ENCODE measurements at regions not wholly inside any gene's neighbourhood (a gene's known extent, or its start where the extent isn't known, plus 50 kb on each side); places are given as distances from the start of the nearest gene placed in this dataset.

- POLR2A ChIA-PET: no interaction called here
- no TSS peak for BruUV-seq (replicated peaks)
- Histone ChIP-seq H3K27me3 (ENCODE audit: control insufficient read depth in 2 of 2, insufficient read depth in 2 of 2, low read length in 2 of 2) (no peaks in the 10 kb centered on the region), H2AFZ (ENCODE audit: low read depth, low read length) (no peak overlapping the region), H3K9me1 (ENCODE audit: control insufficient read depth, insufficient read depth, low read length) (no peaks in the 10 kb centered on the region), H3K36me3 (ENCODE audit: control insufficient read depth, insufficient read depth, low read length) (no peaks in the 10 kb centered on the region), H3K4me1 (replicated peaks in 1 of 2; ENCODE audit: control insufficient read depth in 2 of 2, insufficient read depth in 2 of 2, low read length in 2 of 2) (no peaks in the 10 kb centered on the region), H4K20me1 (replicated peaks; ENCODE audit: control insufficient read depth, insufficient read depth, low read length) (no peaks in the 10 kb centered on the region), H3K9me3 (replicated peaks; ENCODE audit: control insufficient read depth, insufficient read depth, low read depth, low read length) (no peaks in the 10 kb centered on the region), H3K4me2 (ENCODE audit: insufficient read depth, low read length) (no peak overlapping the region), H3K4me3 (no peak overlapping the region), H3K79me2 (ENCODE audit: control insufficient read depth, insufficient read depth, low read length) (no peaks in the 10 kb centered on the region), H3K27ac (ENCODE audit: extremely low read depth, low read depth, low read length) (no peak overlapping the region), H3K9ac (ENCODE audit: insufficient read depth in 1 of 2, low read depth in 2 of 2, low read length in 2 of 2) (no peak overlapping the region)
- intact Hi-C loops (cut with micrococcal nuclease): no loop called here
- CTCF ChIA-PET (ENCODE audit: low intra/inter-chr PET ratio): no interaction called here
- ATAC-seq (no peak), FAIRE-seq (no peak), DNase-seq (ENCODE audit: extremely low read depth in 1 of 4, low spot score in 3 of 4) (no peak)
- TF ChIP-seq HDGF (IDR thresholded peaks at IDR 0.05): no peak
- TF ChIP-seq FOXJ2 (tag; IDR thresholded peaks at IDR 0.05): no peak
- no peak for TF ChIP-seq HBP1 (CRISPR knock-in tag; IDR thresholded peaks at IDR 0.05)
- TF ChIP-seq ZNF584 (CRISPR knock-in tag; IDR thresholded peaks at IDR 0.05; ENCODE audit: low read depth): no peak
- TF ChIP-seq RFX5 (IDR thresholded peaks at IDR 0.05; ENCODE audit: low read depth, low read length): no peak
- no peak for TF ChIP-seq STAT6 (CRISPR knock-in tag; IDR thresholded peaks at IDR 0.05)
- TF ChIP-seq ADNP (tag; IDR thresholded peaks at IDR 0.05): no peak
- no peak for TF ChIP-seq GABPA (tag; conservative IDR thresholded peaks at IDR 0.05; ENCODE audit: low read depth)
- in situ Hi-C loops (cut with MboI): no loop called here
These were observed 288.8 kb downstream of the GPATCH2 start for GRCh38 chr1:217342105-217342504.
